ENCODE measurements at regions not wholly inside any gene's neighbourhood (a gene's known extent, or its start where the extent isn't known, plus 50 kb on each side); places are given as distances from the start of the nearest gene placed in this dataset.
A peak's percentile ranks its signal among the peaks of the same experiment; 100 is the strongest.

DNA sequence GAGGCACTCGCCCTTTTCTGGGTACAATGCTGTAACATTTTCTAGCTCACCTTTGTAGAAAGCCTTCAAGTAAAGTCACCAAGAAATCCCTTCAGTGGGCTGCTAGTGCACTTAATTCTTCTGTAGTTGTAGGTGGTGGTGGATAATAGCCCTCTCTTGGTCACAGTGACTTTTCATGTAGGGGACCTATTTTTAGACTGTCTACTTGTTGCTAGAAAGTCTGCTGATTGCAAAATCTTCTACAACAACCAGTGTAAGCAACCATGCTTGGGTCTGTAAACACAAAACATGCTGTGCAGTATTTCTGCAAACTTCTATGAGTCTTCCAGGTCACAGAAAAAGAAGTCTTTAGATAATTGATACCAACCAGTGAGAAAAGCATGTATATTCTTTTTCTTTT is 55.6 kb downstream of the PBDC1 start:
- no peak for DNase-seq (ENCODE audit: low spot score)

DNA sequence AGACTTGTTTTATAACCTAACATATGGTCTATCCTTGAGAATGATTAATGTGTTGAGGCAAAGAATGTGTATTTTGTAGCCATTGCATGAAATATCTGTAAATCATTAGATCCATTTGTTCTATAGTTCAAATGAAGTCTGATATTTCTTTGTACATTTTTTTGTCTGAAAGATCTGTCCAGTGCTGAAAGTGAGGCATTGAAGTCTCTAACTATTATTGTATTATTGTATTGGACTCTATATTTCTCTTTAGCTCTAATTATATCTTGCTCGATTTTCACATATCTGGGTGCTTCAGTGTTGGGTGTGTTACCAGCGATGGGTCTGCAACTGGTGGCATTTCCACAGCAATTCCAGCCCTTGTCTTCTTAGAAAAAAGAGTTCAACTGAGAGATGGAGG is 76.0 kb downstream of the PBDC1 start:
- DNase-seq (ENCODE audit: low spot score) = no peak

DNA sequence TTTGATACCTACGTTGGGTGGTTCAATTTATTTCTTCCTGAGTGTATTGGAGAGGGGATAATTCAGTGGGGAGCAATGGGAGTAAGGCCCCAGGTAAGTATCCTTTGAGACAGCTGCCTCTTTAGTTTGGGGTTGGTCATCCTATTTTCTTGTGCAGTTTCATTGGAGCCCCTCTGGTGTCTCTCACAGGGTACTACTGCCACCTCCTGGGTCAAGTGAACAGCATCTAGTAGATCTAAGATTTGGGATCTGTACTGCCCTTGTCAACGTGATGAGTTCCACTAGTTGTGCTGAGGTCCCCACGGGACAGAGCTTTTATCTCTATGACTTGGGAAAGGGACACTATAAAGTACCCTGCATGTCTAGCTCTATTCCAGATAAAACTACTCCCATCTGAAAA is 80.6 kb downstream of the PBDC1 start:
- peak; percentile 2 for DNase-seq (ENCODE audit: low spot score)

DNA sequence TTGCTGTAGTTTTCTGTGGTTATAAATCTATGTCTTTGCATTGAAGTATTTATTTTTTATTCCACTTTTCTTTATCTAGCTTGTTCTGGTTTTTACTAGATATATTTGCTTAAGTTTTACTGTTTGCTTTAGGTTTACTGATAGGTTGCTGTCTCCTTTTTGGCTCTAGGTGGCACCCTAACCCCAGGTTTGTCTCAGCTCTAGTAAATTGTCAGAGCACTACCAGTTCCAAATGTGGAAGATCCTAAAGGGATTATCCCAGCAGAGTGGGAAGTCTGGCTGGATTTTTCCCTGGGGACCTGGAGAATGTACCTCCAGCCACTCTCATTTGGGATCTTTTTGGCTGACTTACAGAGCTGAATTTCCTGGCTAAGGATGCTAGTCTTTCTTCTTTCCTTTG is 106.1 kb downstream of the PBDC1 start:
- DNase-seq (ENCODE audit: low spot score) = peak; percentile 1
